Fibroblast of the aortic adventitia (primary cell): ENCODE measurements at regions not wholly inside any gene's neighbourhood (a gene's known extent, or its start where the extent isn't known, plus 50 kb on each side); places are given as distances from the start of the nearest gene placed in this dataset.

Experiments used
- DNase-seq: peaks from one replicate; pipeline ENCODE4 v3.0.0-alpha.2; 2010; ENCODE audit warnings: low read depth
- H3K4me3 ChIP-seq: 2 replicates; pipeline ENCODE4 v1.5.1; 2011; ENCODE audit warnings: low read depth, mild to moderate bottlenecking, control low read depth, low read length, moderate library complexity
- CTCF ChIP-seq: IDR thresholded peaks from 2 replicates; pipeline ENCODE4 v1.5.1; 2011; ENCODE audit warnings: mild to moderate bottlenecking, low read length, control low read depth, inconsistent platforms; ENCODE audit not compliant: insufficient read depth

- DNase-seq, result no peak
- no peak for TF ChIP-seq CTCF
- no peak overlapping the region for H3K4me3 ChIP-seq
Observed at GRCh38 chr2:8624855-8625398, 56.9 kb upstream of the ID2 start.

GRCh38 chr2:8625399-8626300 lies 56.2 kb upstream of the ID2 start:
- TF ChIP-seq CTCF, result no peak
- no peak for DNase-seq

GRCh38 chr2:8626572-8626971 lies 55.3 kb upstream of the ID2 start:
- DNase-seq, result no peak
- no peak overlapping the region for H3K4me3 ChIP-seq
- no peak for TF ChIP-seq CTCF

More at GRCh38 chr2:8625399-8626300, 56.2 kb upstream of the ID2 start:
- no peak overlapping the region for H3K4me3 ChIP-seq

- no peak overlapping the region for H3K4me3 ChIP-seq
- no peak for DNase-seq
- no peak for TF ChIP-seq CTCF
Observed at GRCh38 chr2:8627019-8627691, 54.7 kb upstream of the ID2 start.

- no peak overlapping the region for H3K4me3 ChIP-seq
- TF ChIP-seq CTCF, result no peak
- DNase-seq, result no peak
Observed at GRCh38 chr2:8627692-8628085, 54.2 kb upstream of the ID2 start.

- TF ChIP-seq CTCF, result no peak
Observed at GRCh38 chr2:8628179-8628865, 53.5 kb upstream of the ID2 start.

More at GRCh38 chr2:8628179-8628865, 53.5 kb upstream of the ID2 start:
- H3K4me3 ChIP-seq, result no peak overlapping the region
- no peak for DNase-seq
